GM23338 (cell line): ENCODE measurements at regions not wholly inside any gene's neighbourhood (a gene's known extent, or its start where the extent isn't known, plus 50 kb on each side); places are given as distances from the start of the nearest gene placed in this dataset.

Source experiments
- ATAC-seq: fragments of 200-7000 bp; cut with Tn5 transposase; 3 replicates; pipeline ENCODE4 v1.9.1; 2020
- DNase-seq: peaks from one replicate; pipeline ENCODE4 v3.0.0-alpha.2; 2015; ENCODE audit warnings: low spot score
- H2AFZ ChIP-seq: fragments of 200-600 bp; sonication (generic); 2 replicates; pipeline ENCODE4 v1.8.0; 2016; ENCODE audit warnings: antibody characterized with exemption, mild to moderate bottlenecking, moderate library complexity
- H3F3A ChIP-seq: fragments of 200-600 bp; sonication (generic); replicated peaks from 2 replicates; pipeline ENCODE4 v1.8.0; 2017; ENCODE audit warnings: antibody characterized with exemption, mixed run types, low read depth
- H3K27ac ChIP-seq: fragments of 200-600 bp; sonication (generic); 2 replicates; pipeline ENCODE4 v1.6.1; 2016; ENCODE audit warnings: low read depth
- H3K27me3 ChIP-seq: fragments of 200-600 bp; sonication (generic); 2 replicates; pipeline ENCODE4 v1.8.0; 2016; ENCODE audit warnings: mild to moderate bottlenecking, mixed run types, moderate library complexity; ENCODE audit not compliant: insufficient read depth
- H3K36me3 ChIP-seq: fragments of 200-600 bp; sonication (generic); 2 replicates; pipeline ENCODE4 v1.8.0; 2016; ENCODE audit warnings: mild to moderate bottlenecking; ENCODE audit not compliant: insufficient read depth
- H3K4me1 ChIP-seq: fragments of 200-600 bp; sonication (generic); 2 replicates; pipeline ENCODE4 v1.8.0; 2016; ENCODE audit warnings: mild to moderate bottlenecking, moderate library complexity; ENCODE audit not compliant: insufficient read depth
- H3K4me2 ChIP-seq: fragments of 200-600 bp; sonication (generic); 2 replicates; pipeline ENCODE4 v1.7.1; 2017; ENCODE audit warnings: mixed run types
- H3K4me3 ChIP-seq: fragments of 200-600 bp; sonication (generic); 2 replicates; pipeline ENCODE4 v1.6.1; 2016; ENCODE audit warnings: mixed run types
- H3K79me2 ChIP-seq: fragments of 200-600 bp; sonication (generic); replicated peaks from 2 replicates; pipeline ENCODE4 v1.8.0; 2017; ENCODE audit warnings: mild to moderate bottlenecking; ENCODE audit not compliant: insufficient read depth
- H3K9me2 ChIP-seq: fragments of 200-600 bp; sonication (generic); 2 replicates; pipeline ENCODE4 v1.8.0; 2017; ENCODE audit not compliant: insufficient read depth
- H4K20me1 ChIP-seq: fragments of 200-600 bp; sonication (generic); replicated peaks from 2 replicates; pipeline ENCODE4 v1.8.0; 2017; ENCODE audit warnings: mild to moderate bottlenecking; ENCODE audit not compliant: insufficient read depth
- H3K27ac Mint-ChIP-seq: 2 replicates; pipeline ENCODE4 v1.8.0; 2020; ENCODE audit warnings: inconsistent platforms, mild to moderate bottlenecking, moderate library complexity, mixed read lengths
- H3K27me3 Mint-ChIP-seq: 3 replicates; pipeline ENCODE4 v1.8.0; 2022; ENCODE audit warnings: low read depth, mild to moderate bottlenecking, moderate library complexity, mixed read lengths, inconsistent platforms; ENCODE audit not compliant: insufficient read depth, poor library complexity
- H3K36me3 Mint-ChIP-seq: 3 replicates; pipeline ENCODE4 v1.8.0; 2021; ENCODE audit warnings: low read depth, mild to moderate bottlenecking, inconsistent platforms, moderate library complexity, mixed read lengths
- H3K4me1 Mint-ChIP-seq: 3 replicates; pipeline ENCODE4 v1.8.0; 2020; ENCODE audit warnings: mild to moderate bottlenecking, inconsistent platforms, mixed read lengths
- H3K4me3 Mint-ChIP-seq: 3 replicates; pipeline ENCODE4 v1.8.0; 2021; ENCODE audit warnings: moderate library complexity, mild to moderate bottlenecking, inconsistent platforms, mixed read lengths
- H3K9me3 Mint-ChIP-seq: 3 replicates; pipeline ENCODE4 v1.8.0; 2020; ENCODE audit warnings: moderate library complexity, mild to moderate bottlenecking, inconsistent platforms, mixed read lengths
- CREB1 ChIP-seq: fragments of 250-450 bp; sonication (Bioruptor Pico); IDR thresholded peaks from 2 replicates; pipeline ENCODE4 v1.5.0; 2020; ENCODE audit warnings: low read depth, mild to moderate bottlenecking, moderate library complexity
- EZH2 ChIP-seq: fragments of 200-600 bp; sonication (generic); IDR thresholded peaks from one replicate; pipeline ENCODE4 v1.8.0; 2017; ENCODE audit warnings: antibody characterized with exemption, mild to moderate bottlenecking, low read depth; ENCODE audit not compliant: unreplicated experiment
- EZH2phosphoT487 ChIP-seq: fragments of 200-600 bp; sonication (generic); IDR thresholded peaks from one replicate; pipeline ENCODE4 v1.8.1; 2018; ENCODE audit warnings: antibody characterized with exemption; ENCODE audit not compliant: unreplicated experiment
- JUNB ChIP-seq: IDR thresholded peaks from one replicate; pipeline ENCODE4 v1.6.1; 2016; ENCODE audit warnings: antibody characterized with exemption; ENCODE audit not compliant: unreplicated experiment
- NANOG ChIP-seq: IDR thresholded peaks from 2 replicates; pipeline ENCODE4 v1.6.1; 2016; ENCODE audit warnings: antibody characterized with exemption, borderline replicate concordance
- POLR2AphosphoS5 ChIP-seq: IDR thresholded peaks from 2 replicates; pipeline ENCODE4 v1.6.1; 2016; ENCODE audit warnings: antibody characterized with exemption, low read depth
- REST ChIP-seq: IDR thresholded peaks from one replicate; pipeline ENCODE4 v1.6.1; 2018; ENCODE audit warnings: antibody characterized with exemption; ENCODE audit not compliant: unreplicated experiment
- STAT1 ChIP-seq: IDR thresholded peaks from one replicate; pipeline ENCODE4 v1.6.1; 2016; ENCODE audit warnings: antibody characterized with exemption; ENCODE audit not compliant: unreplicated experiment
- ZNF114 ChIP-seq: fragments of 250-450 bp; sonication (Bioruptor Pico); IDR thresholded peaks from 2 replicates; pipeline ENCODE4 v1.5.0; 2020; ENCODE audit warnings: mild to moderate bottlenecking, moderate library complexity
- ZNF462 ChIP-seq: fragments of 250-450 bp; sonication (Bioruptor Pico); IDR thresholded peaks from 2 replicates; pipeline ENCODE4 v1.5.0; 2020; ENCODE audit warnings: mild to moderate bottlenecking, moderate library complexity
- TF ChIP-seq, protein P1 (sequence below): IDR thresholded peaks from 2 replicates; pipeline ENCODE4 v1.6.1; 2016; ENCODE audit warnings: antibody characterized with exemption

- Histone ChIP-seq H3K4me1 (no peaks in the 10 kb centered on the region), H3K79me2 (no peaks in the 10 kb centered on the region), H3K4me2 (no peak overlapping the region), H3K36me3 (no peaks in the 10 kb centered on the region), H2AFZ (no peak overlapping the region), H3K9me2 (no peaks in the 10 kb centered on the region), H3K27ac (no peak overlapping the region), H3K27me3 (no peaks in the 10 kb centered on the region), H3F3A (no peaks in the 10 kb centered on the region), H3K4me3 (no peak overlapping the region), H4K20me1 (no peaks in the 10 kb centered on the region)
- H3K27me3 Mint-ChIP-seq, result no peaks in the 10 kb centered on the region
- H3K36me3 Mint-ChIP-seq, result peaks cover 5% of the 10 kb centered on the region
- H3K9me3 Mint-ChIP-seq, result no peaks in the 10 kb centered on the region; the same call in 2 of the 3 replicates
- no peak for TF ChIP-seq STAT1
- TF ChIP-seq EZH2, result no peak
- TF ChIP-seq POLR2AphosphoS5, result no peak
- no peak for TF ChIP-seq ZNF462
- TF ChIP-seq REST, result no peak
- TF ChIP-seq, protein P1, sequence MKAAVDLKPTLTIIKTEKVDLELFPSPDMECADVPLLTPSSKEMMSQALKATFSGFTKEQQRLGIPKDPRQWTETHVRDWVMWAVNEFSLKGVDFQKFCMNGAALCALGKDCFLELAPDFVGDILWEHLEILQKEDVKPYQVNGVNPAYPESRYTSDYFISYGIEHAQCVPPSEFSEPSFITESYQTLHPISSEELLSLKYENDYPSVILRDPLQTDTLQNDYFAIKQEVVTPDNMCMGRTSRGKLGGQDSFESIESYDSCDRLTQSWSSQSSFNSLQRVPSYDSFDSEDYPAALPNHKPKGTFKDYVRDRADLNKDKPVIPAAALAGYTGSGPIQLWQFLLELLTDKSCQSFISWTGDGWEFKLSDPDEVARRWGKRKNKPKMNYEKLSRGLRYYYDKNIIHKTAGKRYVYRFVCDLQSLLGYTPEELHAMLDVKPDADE, result no peak
- no peak for TF ChIP-seq CREB1
- TF ChIP-seq EZH2phosphoT487, result no peak
- TF ChIP-seq JUNB, result no peak
- TF ChIP-seq NANOG, result no peak
- no peak for TF ChIP-seq ZNF114
- H3K4me1 Mint-ChIP-seq, result no peaks in the 10 kb centered on the region
- no peak overlapping the region for H3K27ac Mint-ChIP-seq
- DNase-seq (no peak), ATAC-seq (no peak)
- H3K4me3 Mint-ChIP-seq, result no peak overlapping the region
Observed at GRCh38 chr12:19045426-19045825, 84.1 kb upstream of the PLEKHA5 start.
